AML-193 (cell line): ENCODE measurements at regions not wholly inside any gene's neighbourhood (a gene's known extent, or its start where the extent isn't known, plus 50 kb on each side); places are given as distances from the start of the nearest gene placed in this dataset.

Experiments
- DNase-seq, 2 experiments: peaks; one replicate each; lab custom pipeline; 2025; lab: John Stamatoyannopoulos, UW

DNA sequence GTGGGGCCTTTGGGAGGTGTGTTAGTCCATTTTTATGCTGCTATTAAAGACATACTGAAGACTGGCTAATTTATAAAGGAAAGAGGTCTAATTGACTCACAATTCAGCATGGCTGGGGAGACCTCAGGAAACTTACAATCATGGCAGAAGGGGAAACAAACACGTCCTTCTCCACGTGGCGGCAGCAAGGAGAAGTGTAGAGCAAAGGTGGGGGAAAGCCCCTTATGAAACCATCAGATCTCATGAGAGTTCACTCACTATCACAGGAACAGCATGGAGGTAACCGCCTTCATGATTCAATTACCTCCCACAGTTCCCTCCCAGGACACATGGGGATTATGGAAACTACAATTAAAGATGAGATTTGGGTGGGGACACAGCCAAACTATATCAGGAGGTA is 187.1 kb upstream of the OSR1 start:
- DNase-seq, result no peak

GRCh38 chr2:19543663-19544383 is 185.4 kb upstream of the OSR1 start:
- DNase-seq, result no peak

DNA sequence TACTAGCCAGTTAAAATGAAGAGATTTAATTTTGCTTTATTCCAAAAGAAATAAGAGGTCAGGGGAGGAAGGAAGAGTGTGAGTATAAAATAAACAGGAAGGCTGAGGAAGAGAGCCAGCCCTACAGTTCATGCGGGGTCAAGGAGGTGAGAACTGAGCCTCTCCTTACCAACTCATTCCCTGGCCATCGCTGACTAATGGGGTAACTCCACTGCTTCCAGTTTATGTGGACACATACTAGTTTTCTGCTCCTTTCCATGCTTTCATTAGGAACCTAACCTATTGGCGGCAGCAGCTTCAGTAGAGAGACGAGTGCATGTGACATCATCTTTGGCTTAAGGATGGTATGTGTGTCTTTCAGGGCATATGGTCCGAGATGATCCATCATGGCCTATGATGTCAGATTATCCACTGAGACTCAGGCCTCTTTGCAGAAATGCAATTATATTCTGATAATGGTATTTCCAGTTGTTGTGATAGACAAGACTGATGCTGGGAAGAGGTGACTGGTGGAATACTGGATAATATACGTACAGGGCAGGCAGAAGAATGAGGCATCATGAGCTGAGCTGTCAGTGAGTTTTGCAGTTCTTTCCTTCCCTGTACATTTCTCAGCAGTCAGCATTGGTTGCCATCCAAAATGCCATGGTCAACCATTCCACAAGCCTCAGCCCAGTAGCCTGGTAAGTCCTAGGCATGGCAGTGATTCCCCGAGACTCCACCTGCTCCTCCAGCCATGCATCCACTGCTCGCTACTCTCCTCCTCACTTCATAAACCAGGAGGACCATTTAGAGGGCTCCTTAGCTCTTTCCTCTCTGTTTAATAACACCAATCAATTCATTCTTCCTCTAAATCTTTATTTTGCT is 184.6 kb upstream of the OSR1 start:
- DNase-seq, result no peak

GRCh38 chr2:19541884-19542283 is 183.5 kb upstream of the OSR1 start:
- no peak for DNase-seq

- no peak for DNase-seq
Measured at GRCh38 chr2:19540739-19541525, 182.5 kb upstream of the OSR1 start.

- DNase-seq, result no peak
Measured at GRCh38 chr2:19538411-19538963, 180.1 kb upstream of the OSR1 start.

DNA sequence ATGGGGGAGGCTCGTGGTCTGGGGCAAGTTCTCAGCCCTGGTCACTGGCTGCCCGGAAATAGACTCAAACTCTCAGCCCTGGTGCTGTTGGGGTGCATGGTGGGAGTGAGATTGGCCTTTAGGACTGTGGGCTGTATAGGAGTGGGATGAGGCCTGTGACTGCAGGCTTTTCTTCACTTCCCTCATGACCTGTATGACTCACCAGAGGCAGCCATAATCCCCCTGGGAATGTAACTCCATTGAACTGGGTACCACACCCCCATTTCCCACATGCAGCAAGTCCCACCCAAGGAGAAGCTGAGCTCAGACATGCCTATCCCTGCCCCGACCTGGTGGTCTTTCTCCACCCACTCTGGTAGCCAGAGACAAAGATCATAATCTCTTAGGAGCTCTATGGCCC is 177.7 kb upstream of the OSR1 start:
- DNase-seq, result no peak

GRCh38 chr2:19532547-19533196 is 174.2 kb upstream of the OSR1 start:
- no peak for DNase-seq

DNA sequence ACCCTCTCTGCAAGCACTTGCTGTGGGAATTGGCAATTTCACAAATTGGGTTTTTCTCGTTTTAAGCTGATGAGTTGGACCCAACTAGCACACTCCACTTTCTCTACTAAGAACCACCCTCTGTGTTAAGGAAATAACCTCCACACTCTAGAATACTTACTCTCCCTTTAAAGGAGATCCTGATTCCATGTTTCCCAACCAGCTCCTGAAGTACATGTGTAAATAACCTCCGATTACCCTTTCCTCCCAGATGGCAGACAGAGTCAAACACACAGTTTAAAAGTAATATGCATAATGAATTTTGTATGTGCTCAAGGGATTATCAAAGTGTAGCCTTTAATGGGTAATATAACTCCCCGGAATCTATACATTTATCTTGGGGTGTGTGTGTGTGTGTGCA is 171.3 kb upstream of the OSR1 start:
- DNase-seq, result no peak

- no peak for DNase-seq
Measured at GRCh38 chr2:19527771-19528170, 169.3 kb upstream of the OSR1 start.

- no peak for DNase-seq
Measured at GRCh38 chr2:19525313-19525712, 166.9 kb upstream of the OSR1 start.

GRCh38 chr2:19519045-19519444 is 160.6 kb upstream of the OSR1 start:
- no peak for DNase-seq

DNA sequence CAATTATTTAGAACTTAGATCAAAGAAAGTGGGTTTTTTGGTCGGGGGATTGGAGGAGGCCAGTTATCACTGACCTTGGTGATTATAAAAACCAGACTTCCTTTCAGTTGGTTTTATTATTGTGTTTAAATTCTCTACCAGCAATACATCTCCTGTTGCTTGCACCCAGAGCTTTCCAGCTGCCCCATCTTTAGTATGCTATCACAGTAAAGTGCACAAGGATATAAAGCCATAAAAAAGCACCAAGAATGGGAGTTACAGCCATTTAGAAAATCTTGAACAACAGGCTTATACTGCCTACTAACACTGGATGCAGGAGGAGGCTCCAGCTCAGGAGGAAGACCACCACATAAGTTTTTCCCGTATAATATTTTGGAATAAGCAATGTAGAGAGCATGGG is 148.7 kb upstream of the OSR1 start:
- no peak for DNase-seq

DNA sequence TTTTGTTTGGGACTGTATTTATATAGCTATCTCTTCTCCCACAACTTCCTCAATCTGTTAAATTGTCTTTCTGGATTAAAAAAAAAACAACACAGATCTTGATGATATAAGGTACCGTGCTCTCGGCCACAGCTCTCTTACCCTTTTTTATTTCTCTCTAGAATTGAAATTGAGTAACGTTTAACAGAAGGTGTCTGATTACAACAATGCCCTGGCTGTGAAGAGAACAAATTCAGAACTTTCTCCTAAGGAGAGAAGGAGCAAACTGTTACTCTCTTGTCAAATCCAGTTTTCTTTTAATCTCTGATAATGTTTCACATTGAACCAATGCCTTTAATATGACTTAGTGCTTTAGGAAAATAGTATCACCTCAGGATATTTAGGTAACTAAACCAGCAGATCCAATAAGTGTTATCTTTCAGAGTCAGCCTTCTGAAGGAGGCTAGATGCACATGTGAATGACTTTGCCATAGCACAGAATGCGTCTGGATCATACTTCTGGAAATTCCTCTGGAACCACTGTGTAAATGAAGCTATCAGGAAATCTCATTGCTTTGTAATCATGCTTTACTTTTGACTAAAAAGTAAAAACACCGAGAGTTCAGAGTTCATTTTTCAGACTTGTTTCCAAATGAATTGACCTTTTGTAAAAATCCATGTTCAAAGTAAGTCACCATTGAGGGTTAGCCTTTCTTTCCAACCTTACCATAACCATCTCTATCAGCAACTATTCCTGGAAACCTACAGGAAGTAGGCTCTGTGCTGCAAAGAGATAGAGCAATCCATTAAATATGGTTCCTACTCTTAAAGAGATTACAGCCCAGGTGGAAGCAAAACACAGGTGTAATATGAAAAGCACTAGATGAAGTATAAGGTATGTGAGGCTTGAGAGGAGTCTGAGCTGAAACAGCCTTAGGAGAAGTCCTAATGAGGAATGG is 147.0 kb upstream of the OSR1 start:
- no peak for DNase-seq

GRCh38 chr2:19504400-19505198 is 146.2 kb upstream of the OSR1 start:
- DNase-seq, result no peak

DNA sequence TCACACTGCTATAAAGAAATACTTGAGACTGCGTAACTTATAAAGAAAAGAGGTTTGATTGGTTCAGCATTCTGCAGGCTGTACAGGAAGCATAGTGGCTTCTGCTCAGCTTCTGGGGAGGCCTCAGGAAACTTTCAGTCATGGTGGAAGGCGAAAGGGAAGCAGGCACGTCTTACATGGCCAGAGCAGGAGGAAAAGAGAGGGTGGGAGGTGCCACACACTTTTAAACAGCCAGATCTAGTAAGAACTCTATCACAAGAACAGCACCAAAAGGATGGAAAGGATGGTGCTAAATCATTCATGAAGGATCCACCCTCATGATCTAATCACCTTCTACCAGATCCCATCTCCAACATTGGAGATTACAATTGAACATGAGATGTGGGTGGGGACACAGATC is 145.5 kb upstream of the OSR1 start:
- no peak for DNase-seq

DNA sequence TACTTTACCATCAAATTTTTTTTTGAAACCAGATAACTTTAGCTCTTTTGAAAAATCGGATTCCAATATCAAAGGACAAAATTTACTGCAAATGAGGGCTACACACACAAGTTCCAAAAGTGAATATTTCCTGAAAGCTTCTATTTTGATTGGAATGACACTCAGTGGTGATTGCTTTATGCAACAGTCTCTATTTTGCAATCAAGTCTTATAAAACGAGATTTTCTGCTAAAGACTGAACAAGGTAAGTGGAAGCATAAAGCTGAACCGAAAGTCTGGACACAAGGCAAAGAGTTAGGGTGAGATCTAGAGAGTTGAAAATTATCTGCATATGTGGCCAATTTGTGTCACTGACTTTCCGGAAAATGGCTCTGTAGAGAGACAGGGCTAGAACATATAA is 145.0 kb upstream of the OSR1 start:
- no peak for DNase-seq

DNA sequence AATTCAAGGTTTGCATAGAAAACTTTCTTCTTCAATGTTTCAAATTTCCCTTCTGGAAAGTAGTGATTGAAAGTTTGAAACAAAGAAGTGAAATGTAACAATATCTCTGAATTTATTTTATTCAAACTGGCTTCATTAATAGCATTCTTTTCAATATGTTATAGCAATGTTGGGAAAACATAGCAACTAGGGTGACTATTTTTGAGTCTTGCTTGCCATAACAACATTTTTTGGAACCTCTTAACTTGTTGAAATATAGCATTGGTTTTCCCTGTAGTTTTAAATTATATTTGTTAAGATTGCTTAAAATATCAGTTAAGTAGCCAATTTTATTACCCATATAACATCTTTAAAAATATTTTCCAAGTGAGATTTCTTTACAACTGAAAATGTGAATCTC is 141.7 kb upstream of the OSR1 start:
- no peak for DNase-seq

GRCh38 chr2:19496646-19497045 is 138.2 kb upstream of the OSR1 start:
- DNase-seq, result no peak

DNA sequence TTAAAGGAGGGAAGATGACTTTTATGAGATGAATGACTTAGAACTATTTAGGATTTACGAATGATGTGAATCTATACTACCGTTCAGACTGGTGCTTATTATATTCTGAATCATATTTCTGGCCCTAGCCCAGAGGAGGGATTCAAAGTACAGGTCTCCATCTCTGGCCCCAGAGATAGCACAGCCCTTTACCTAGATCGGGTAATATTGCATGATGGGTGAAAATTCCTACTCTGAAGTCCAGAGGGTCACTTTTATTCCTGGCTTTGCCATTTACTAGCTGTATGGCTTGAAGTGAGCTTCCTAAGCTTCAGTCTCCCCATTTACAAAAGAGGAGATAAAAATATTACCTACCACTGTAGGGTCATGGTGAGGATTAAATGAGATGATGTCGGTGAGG is 135.8 kb upstream of the OSR1 start:
- DNase-seq, result no peak
